ENCODE measurements at regions not wholly inside any gene's neighbourhood (a gene's known extent, or its start where the extent isn't known, plus 50 kb on each side); places are given as distances from the start of the nearest gene placed in this dataset.

- no peak for DNase-seq (ENCODE audit: low read depth)
- no peak overlapping the region for H3K9ac ChIP-seq (ENCODE audit: low read length)
- H3K4me1 ChIP-seq (ENCODE audit: control insufficient read depth, insufficient read depth, low read length) = peaks cover 26% of the 10 kb centered on the region
- H3K36me3 ChIP-seq (ENCODE audit: control insufficient read depth, insufficient read depth, low read length, severe bottlenecking) = no peaks in the 10 kb centered on the region
- H3K9me3 ChIP-seq (ENCODE audit: control insufficient read depth, low read length) = no peaks in the 10 kb centered on the region
- H3K27me3 ChIP-seq (replicated peaks; ENCODE audit: control insufficient read depth, insufficient read depth, low read length) = peaks cover 3% of the 10 kb centered on the region
- no peak overlapping the region for H3K4me3 ChIP-seq (ENCODE audit: low read length)
Observed at GRCh38 chr3:160132226-160132625, 93.0 kb upstream of the C3orf80 start.

GRCh38 chr3:160133757-160134156, 91.5 kb upstream of the C3orf80 start:
- Histone ChIP-seq H3K36me3 (ENCODE audit: control insufficient read depth, insufficient read depth, low read length, severe bottlenecking) (no peaks in the 10 kb centered on the region), H3K4me1 (ENCODE audit: control insufficient read depth, insufficient read depth, low read length) (peaks cover 26% of the 10 kb centered on the region)
- DNase-seq (ENCODE audit: low read depth) = no peak

GRCh38 chr3:160134454-160134853, 90.8 kb upstream of the C3orf80 start:
- Histone ChIP-seq H3K9me3 (ENCODE audit: control insufficient read depth, low read length) (no peaks in the 10 kb centered on the region), H3K27me3 (replicated peaks; ENCODE audit: control insufficient read depth, insufficient read depth, low read length) (no peaks in the 10 kb centered on the region), H3K9ac (ENCODE audit: low read length) (no peak overlapping the region), H3K4me1 (ENCODE audit: control insufficient read depth, insufficient read depth, low read length) (peaks cover 22% of the 10 kb centered on the region), H3K36me3 (ENCODE audit: control insufficient read depth, insufficient read depth, low read length, severe bottlenecking) (no peaks in the 10 kb centered on the region), H3K4me3 (ENCODE audit: low read length) (no peak overlapping the region)
- DNase-seq (ENCODE audit: low read depth) = no peak

More at GRCh38 chr3:160133757-160134156, 91.5 kb upstream of the C3orf80 start:
- no peaks in the 10 kb centered on the region for H3K27me3 ChIP-seq (replicated peaks; ENCODE audit: control insufficient read depth, insufficient read depth, low read length)
- no peak overlapping the region for H3K4me3 ChIP-seq (ENCODE audit: low read length)
- no peaks in the 10 kb centered on the region for H3K9me3 ChIP-seq (ENCODE audit: control insufficient read depth, low read length)
- H3K9ac ChIP-seq (ENCODE audit: low read length) = no peak overlapping the region

GRCh38 chr3:160134964-160135363, 90.3 kb upstream of the C3orf80 start:
- peaks cover 18% of the 10 kb centered on the region for H3K4me1 ChIP-seq (ENCODE audit: control insufficient read depth, insufficient read depth, low read length)
- no peak overlapping the region for H3K9ac ChIP-seq (ENCODE audit: low read length)
- no peaks in the 10 kb centered on the region for H3K36me3 ChIP-seq (ENCODE audit: control insufficient read depth, insufficient read depth, low read length, severe bottlenecking)
- H3K4me3 ChIP-seq (ENCODE audit: low read length) = no peak overlapping the region
- DNase-seq (ENCODE audit: low read depth) = peak; percentile 82
- no peaks in the 10 kb centered on the region for H3K27me3 ChIP-seq (replicated peaks; ENCODE audit: control insufficient read depth, insufficient read depth, low read length)
- H3K9me3 ChIP-seq (ENCODE audit: control insufficient read depth, low read length) = no peaks in the 10 kb centered on the region

GRCh38 chr3:160135851-160136250, 89.4 kb upstream of the C3orf80 start:
- DNase-seq (ENCODE audit: low read depth) = no peak
- H3K4me3 ChIP-seq (ENCODE audit: low read length) = no peak overlapping the region

GRCh38 chr3:160136421-160136820, 88.8 kb upstream of the C3orf80 start:
- no peak for DNase-seq (ENCODE audit: low read depth)

More at GRCh38 chr3:160135851-160136250, 89.4 kb upstream of the C3orf80 start:
- Histone ChIP-seq H3K9ac (ENCODE audit: low read length) (no peak overlapping the region), H3K27me3 (replicated peaks; ENCODE audit: control insufficient read depth, insufficient read depth, low read length) (no peaks in the 10 kb centered on the region), H3K36me3 (ENCODE audit: control insufficient read depth, insufficient read depth, low read length, severe bottlenecking) (no peaks in the 10 kb centered on the region), H3K9me3 (ENCODE audit: control insufficient read depth, low read length) (no peaks in the 10 kb centered on the region), H3K4me1 (ENCODE audit: control insufficient read depth, insufficient read depth, low read length) (peaks cover 11% of the 10 kb centered on the region)

GRCh38 chr3:160139291-160139690, 85.9 kb upstream of the C3orf80 start:
- DNase-seq (ENCODE audit: low read depth) = no peak
- Histone ChIP-seq H3K4me3 (ENCODE audit: low read length) (no peak overlapping the region), H3K9ac (ENCODE audit: low read length) (no peak overlapping the region), H3K27me3 (replicated peaks; ENCODE audit: control insufficient read depth, insufficient read depth, low read length) (no peaks in the 10 kb centered on the region), H3K4me1 (ENCODE audit: control insufficient read depth, insufficient read depth, low read length) (peaks cover 9% of the 10 kb centered on the region), H3K9me3 (ENCODE audit: control insufficient read depth, low read length) (peaks cover 7% of the 10 kb centered on the region), H3K36me3 (ENCODE audit: control insufficient read depth, insufficient read depth, low read length, severe bottlenecking) (no peaks in the 10 kb centered on the region)

More at GRCh38 chr3:160136421-160136820, 88.8 kb upstream of the C3orf80 start:
- no peaks in the 10 kb centered on the region for H3K27me3 ChIP-seq (replicated peaks; ENCODE audit: control insufficient read depth, insufficient read depth, low read length)
- no peak overlapping the region for H3K9ac ChIP-seq (ENCODE audit: low read length)
- peaks cover 9% of the 10 kb centered on the region for H3K4me1 ChIP-seq (ENCODE audit: control insufficient read depth, insufficient read depth, low read length)
- H3K9me3 ChIP-seq (ENCODE audit: control insufficient read depth, low read length) = no peaks in the 10 kb centered on the region
- no peak overlapping the region for H3K4me3 ChIP-seq (ENCODE audit: low read length)
- no peaks in the 10 kb centered on the region for H3K36me3 ChIP-seq (ENCODE audit: control insufficient read depth, insufficient read depth, low read length, severe bottlenecking)

- Histone ChIP-seq H3K9ac (ENCODE audit: low read length) (no peak overlapping the region), H3K27me3 (replicated peaks; ENCODE audit: control insufficient read depth, insufficient read depth, low read length) (no peaks in the 10 kb centered on the region), H3K9me3 (ENCODE audit: control insufficient read depth, low read length) (peaks cover 7% of the 10 kb centered on the region), H3K4me1 (ENCODE audit: control insufficient read depth, insufficient read depth, low read length) (no peaks in the 10 kb centered on the region), H3K4me3 (ENCODE audit: low read length) (no peak overlapping the region), H3K36me3 (ENCODE audit: control insufficient read depth, insufficient read depth, low read length, severe bottlenecking) (no peaks in the 10 kb centered on the region)
- no peak for DNase-seq (ENCODE audit: low read depth)
Observed at GRCh38 chr3:160140756-160141155, 84.5 kb upstream of the C3orf80 start.

GRCh38 chr3:160141485-160142185, 83.6 kb upstream of the C3orf80 start:
- Histone ChIP-seq H3K4me1 (ENCODE audit: control insufficient read depth, insufficient read depth, low read length) (no peaks in the 10 kb centered on the region), H3K27me3 (replicated peaks; ENCODE audit: control insufficient read depth, insufficient read depth, low read length) (no peaks in the 10 kb centered on the region), H3K4me3 (ENCODE audit: low read length) (no peak overlapping the region), H3K9ac (ENCODE audit: low read length) (no peak overlapping the region), H3K9me3 (ENCODE audit: control insufficient read depth, low read length) (peaks cover 7% of the 10 kb centered on the region), H3K36me3 (ENCODE audit: control insufficient read depth, insufficient read depth, low read length, severe bottlenecking) (no peaks in the 10 kb centered on the region)
- no peak for DNase-seq (ENCODE audit: low read depth)

- peaks cover 7% of the 10 kb centered on the region for H3K9me3 ChIP-seq (ENCODE audit: control insufficient read depth, low read length)
- H3K4me1 ChIP-seq (ENCODE audit: control insufficient read depth, insufficient read depth, low read length) = no peaks in the 10 kb centered on the region
Observed at GRCh38 chr3:160143482-160143881, 81.7 kb upstream of the C3orf80 start.

GRCh38 chr3:160150066-160150465, 75.2 kb upstream of the C3orf80 start:
- Histone ChIP-seq H3K27me3 (replicated peaks; ENCODE audit: control insufficient read depth, insufficient read depth, low read length) (no peaks in the 10 kb centered on the region), H3K9me3 (ENCODE audit: control insufficient read depth, low read length) (no peaks in the 10 kb centered on the region), H3K36me3 (ENCODE audit: control insufficient read depth, insufficient read depth, low read length, severe bottlenecking) (no peaks in the 10 kb centered on the region), H3K4me3 (ENCODE audit: low read length) (no peak overlapping the region), H3K9ac (ENCODE audit: low read length) (no peak overlapping the region), H3K4me1 (ENCODE audit: control insufficient read depth, insufficient read depth, low read length) (peaks cover 6% of the 10 kb centered on the region)
- no peak for DNase-seq (ENCODE audit: low read depth)

More at GRCh38 chr3:160143482-160143881, 81.7 kb upstream of the C3orf80 start:
- no peak overlapping the region for H3K4me3 ChIP-seq (ENCODE audit: low read length)
- no peaks in the 10 kb centered on the region for H3K36me3 ChIP-seq (ENCODE audit: control insufficient read depth, insufficient read depth, low read length, severe bottlenecking)
- no peak overlapping the region for H3K9ac ChIP-seq (ENCODE audit: low read length)
- no peak for DNase-seq (ENCODE audit: low read depth)
- H3K27me3 ChIP-seq (replicated peaks; ENCODE audit: control insufficient read depth, insufficient read depth, low read length) = no peaks in the 10 kb centered on the region

- H3K9me3 ChIP-seq (ENCODE audit: control insufficient read depth, low read length) = no peaks in the 10 kb centered on the region
- DNase-seq (ENCODE audit: low read depth) = peak; percentile 14
Observed at GRCh38 chr3:160150525-160150924, 74.7 kb upstream of the C3orf80 start.

More at GRCh38 chr3:160150525-160150924, 74.7 kb upstream of the C3orf80 start:
- peaks cover 6% of the 10 kb centered on the region for H3K4me1 ChIP-seq (ENCODE audit: control insufficient read depth, insufficient read depth, low read length)
- no peaks in the 10 kb centered on the region for H3K27me3 ChIP-seq (replicated peaks; ENCODE audit: control insufficient read depth, insufficient read depth, low read length)
- H3K9ac ChIP-seq (ENCODE audit: low read length) = no peak overlapping the region
- H3K4me3 ChIP-seq (ENCODE audit: low read length) = no peak overlapping the region
- H3K36me3 ChIP-seq (ENCODE audit: control insufficient read depth, insufficient read depth, low read length, severe bottlenecking) = no peaks in the 10 kb centered on the region

Data from adipocyte (in vitro differentiated cells).